GM12875 (cell line): ENCODE measurements at regions not wholly inside any gene's neighbourhood (a gene's known extent, or its start where the extent isn't known, plus 50 kb on each side); places are given as distances from the start of the nearest gene placed in this dataset.

Source experiments
- H3K4me3 ChIP-seq: one replicate; pipeline ENCODE4 v1.5.1; 2011; ENCODE audit warnings: low read depth, low read length, control low read depth
- TF ChIP-seq, protein P1 (sequence below): IDR thresholded peaks from 2 replicates; pipeline ENCODE4 v1.5.1; 2011; ENCODE audit warnings: low read depth, mild to moderate bottlenecking, control low read depth, inconsistent platforms, low read length, moderate library complexity, borderline replicate concordance; ENCODE audit not compliant: insufficient read depth

- H3K4me3 ChIP-seq: no peak overlapping the region
- TF ChIP-seq, protein P1, sequence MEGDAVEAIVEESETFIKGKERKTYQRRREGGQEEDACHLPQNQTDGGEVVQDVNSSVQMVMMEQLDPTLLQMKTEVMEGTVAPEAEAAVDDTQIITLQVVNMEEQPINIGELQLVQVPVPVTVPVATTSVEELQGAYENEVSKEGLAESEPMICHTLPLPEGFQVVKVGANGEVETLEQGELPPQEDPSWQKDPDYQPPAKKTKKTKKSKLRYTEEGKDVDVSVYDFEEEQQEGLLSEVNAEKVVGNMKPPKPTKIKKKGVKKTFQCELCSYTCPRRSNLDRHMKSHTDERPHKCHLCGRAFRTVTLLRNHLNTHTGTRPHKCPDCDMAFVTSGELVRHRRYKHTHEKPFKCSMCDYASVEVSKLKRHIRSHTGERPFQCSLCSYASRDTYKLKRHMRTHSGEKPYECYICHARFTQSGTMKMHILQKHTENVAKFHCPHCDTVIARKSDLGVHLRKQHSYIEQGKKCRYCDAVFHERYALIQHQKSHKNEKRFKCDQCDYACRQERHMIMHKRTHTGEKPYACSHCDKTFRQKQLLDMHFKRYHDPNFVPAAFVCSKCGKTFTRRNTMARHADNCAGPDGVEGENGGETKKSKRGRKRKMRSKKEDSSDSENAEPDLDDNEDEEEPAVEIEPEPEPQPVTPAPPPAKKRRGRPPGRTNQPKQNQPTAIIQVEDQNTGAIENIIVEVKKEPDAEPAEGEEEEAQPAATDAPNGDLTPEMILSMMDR: no peak
Observed at GRCh38 chr6:141029908-141030307, 1102.8 kb upstream of the GJE1 start.

DNA sequence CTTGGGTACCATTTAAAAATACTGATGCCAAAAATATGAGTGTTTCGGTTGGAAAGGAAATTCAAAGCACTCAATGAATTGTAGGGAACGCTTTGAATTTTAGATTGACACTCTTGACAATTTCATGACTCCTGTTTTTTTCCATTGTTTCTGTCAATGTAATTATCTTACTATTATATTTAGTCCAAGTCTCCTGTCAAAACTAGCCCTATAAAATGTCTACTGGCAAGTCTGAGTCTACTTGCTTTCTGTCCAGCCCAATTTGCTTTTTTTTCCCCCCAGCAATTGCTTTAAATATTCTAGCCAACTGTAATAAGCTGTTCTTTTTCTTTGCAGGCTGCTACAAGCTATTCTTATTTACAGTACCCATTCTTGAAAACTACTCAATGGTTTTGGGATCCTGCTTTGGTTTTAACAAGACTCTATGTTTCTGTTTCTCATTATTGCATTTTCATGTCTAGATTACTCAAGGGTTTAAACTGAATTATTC is 1103.9 kb upstream of the GJE1 start:
- no peak overlapping the region for H3K4me3 ChIP-seq
- TF ChIP-seq, protein P1: no peak

- TF ChIP-seq, protein P1: no peak
- no peak overlapping the region for H3K4me3 ChIP-seq
Observed at GRCh38 chr6:141026504-141026903, 1106.2 kb upstream of the GJE1 start.

DNA sequence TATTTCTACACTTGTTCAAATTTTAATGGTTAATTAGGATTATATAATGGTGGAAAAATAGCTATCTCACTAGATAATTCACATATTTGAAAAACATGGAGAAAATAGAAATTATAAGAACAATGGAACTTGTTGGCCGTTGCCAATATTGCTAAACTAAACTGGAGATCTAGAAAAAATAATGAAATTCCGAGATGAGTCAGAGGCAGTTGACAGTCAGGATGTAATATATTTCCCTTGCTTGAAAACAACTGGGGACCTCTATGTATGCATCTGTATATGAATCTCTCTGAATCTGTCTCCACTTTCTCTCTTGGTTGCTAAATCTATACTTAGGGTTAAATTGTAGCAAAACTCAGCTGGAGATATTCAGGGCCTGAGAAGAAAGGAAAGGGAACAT is 1108.2 kb upstream of the GJE1 start:
- H3K4me3 ChIP-seq: no peak overlapping the region
- TF ChIP-seq, protein P1: no peak

GRCh38 chr6:141017941-141018340 is 1114.8 kb upstream of the GJE1 start:
- no peak overlapping the region for H3K4me3 ChIP-seq
- TF ChIP-seq, protein P1: no peak

GRCh38 chr6:141000917-141001316 is 1131.8 kb upstream of the GJE1 start:
- H3K4me3 ChIP-seq: no peak overlapping the region
- TF ChIP-seq, protein P1: no peak

DNA sequence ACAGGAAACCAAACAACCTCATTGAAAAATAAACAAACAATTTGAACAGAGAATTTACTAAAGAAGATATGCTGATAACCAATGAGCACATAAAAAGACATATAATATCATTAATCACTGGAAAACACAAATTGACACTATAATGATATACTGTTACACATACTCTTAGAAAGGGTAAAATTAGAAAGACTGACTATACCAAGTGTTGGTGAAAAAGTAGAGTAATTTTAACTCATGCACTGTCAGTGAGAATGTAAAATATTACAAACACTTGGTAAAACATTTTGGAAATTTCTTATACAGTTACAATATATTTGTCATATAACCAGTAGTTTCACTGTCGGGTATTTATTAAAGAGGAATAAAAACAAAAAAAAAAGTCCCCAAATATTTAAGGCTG is 1139.2 kb upstream of the GJE1 start:
- TF ChIP-seq, protein P1: no peak
- H3K4me3 ChIP-seq: no peak overlapping the region
